ENCODE measurements at regions not wholly inside any gene's neighbourhood (a gene's known extent, or its start where the extent isn't known, plus 50 kb on each side); places are given as distances from the start of the nearest gene placed in this dataset.
"Not testable (repeated sequence)": the region's sequence is repeated elsewhere in the genome, so short reads cannot be mapped to it uniquely, and the experiment has no call there.

- CTCF ChIA-PET: interaction anchor here (0.6 to 2.5 kb wide), 2 partner anchors 33 to 1212 kb away, joined by 3 to 6 read pairs; no protein-coding TSS in a partner anchor
- ATAC-seq: no peak
- WGBS (ENCODE audit: insufficient coverage, insufficient replicate concordance, low lambda C conversion rate, missing lambda C conversion rate): 61% methylated on average over 1 of the region's 1 CpG
Observed at GRCh38 chr13:42445354-42445753, 128.6 kb upstream of the TNFSF11 start.

GRCh38 chr13:42446597-42446996 lies 127.4 kb upstream of the TNFSF11 start:
- H3K9ac ChIP-seq (ENCODE audit: control insufficient read depth, insufficient read depth, low read length); in situ Hi-C loops (cut with MboI); DNase-seq (ENCODE audit: low read depth, low spot score); intact Hi-C loops (cut with micrococcal nuclease; ENCODE audit: unreplicated experiment); H3K9me3 ChIP-seq (replicated peaks; ENCODE audit: control insufficient read depth, insufficient read depth, low read length); H3K79me2 ChIP-seq (ENCODE audit: control insufficient read depth, insufficient read depth, low read length); H3K27ac ChIP-seq (ENCODE audit: control insufficient read depth, insufficient read depth); H3K27me3 ChIP-seq (replicated peaks in 1 of 2; ENCODE audit: control insufficient read depth in 2 of 2, insufficient read depth in 2 of 2, low read length in 1 of 2); FAIRE-seq; H4K20me1 ChIP-seq (ENCODE audit: control insufficient read depth, insufficient read depth); H3K4me3 ChIP-seq; RAD21 ChIA-PET (ENCODE audit: unreplicated experiment); POLR2A ChIA-PET; H3K4me1 ChIP-seq (ENCODE audit: control insufficient read depth, insufficient read depth, low read length); H3K4me2 ChIP-seq (ENCODE audit: control insufficient read depth, insufficient read depth); H3K36me3 ChIP-seq (ENCODE audit: control insufficient read depth in 2 of 2, insufficient read depth in 2 of 2, low read length in 1 of 2); H2AFZ ChIP-seq (ENCODE audit: control insufficient read depth, low read depth, low read length); BruUV-seq (replicated peaks); ATAC-seq: not testable (repeated sequence)
- ChIA-PET SMC1A (ENCODE audit: uncharacterized antibody, unreplicated experiment) (interaction anchor here (3.4 kb wide), 1 partner anchor 8 kb away, joined by 15 read pairs; no protein-coding TSS in a partner anchor), CTCF (interaction anchor here (1.7 kb wide), 1 partner anchor 12 kb away, joined by 6 read pairs; no protein-coding TSS in a partner anchor)
- WGBS (ENCODE audit: insufficient coverage, insufficient replicate concordance, low lambda C conversion rate, missing lambda C conversion rate): 81% methylated on average over 5 of the region's 5 CpGs

More at GRCh38 chr13:42445354-42445753, 128.6 kb upstream of the TNFSF11 start:
- Histone ChIP-seq H3K79me2 (ENCODE audit: control insufficient read depth, insufficient read depth, low read length) (no peaks in the 10 kb centered on the region), H3K27ac (ENCODE audit: control insufficient read depth, insufficient read depth) (no peak overlapping the region), H3K27me3 (replicated peaks in 1 of 2; ENCODE audit: control insufficient read depth in 2 of 2, insufficient read depth in 2 of 2, low read length in 1 of 2) (no peaks in the 10 kb centered on the region), H3K36me3 (ENCODE audit: control insufficient read depth in 2 of 2, insufficient read depth in 2 of 2, low read length in 1 of 2) (no peaks in the 10 kb centered on the region; a peak in 1 of 4 replicates), H3K4me2 (ENCODE audit: control insufficient read depth, insufficient read depth) (no peak overlapping the region), H3K9ac (ENCODE audit: control insufficient read depth, insufficient read depth, low read length) (no peak overlapping the region), H3K4me1 (ENCODE audit: control insufficient read depth, insufficient read depth, low read length) (no peaks in the 10 kb centered on the region), H3K4me3 (no peak overlapping the region), H3K9me3 (replicated peaks; ENCODE audit: control insufficient read depth, insufficient read depth, low read length) (peaks cover 2% of the 10 kb centered on the region), H4K20me1 (ENCODE audit: control insufficient read depth, insufficient read depth) (no peaks in the 10 kb centered on the region), H2AFZ (ENCODE audit: control insufficient read depth, low read depth, low read length) (no peak overlapping the region)
- ChIA-PET SMC1A (ENCODE audit: uncharacterized antibody, unreplicated experiment) (interaction anchor here (0.8 to 3.4 kb wide), 5 partner anchors 9 to 87 kb away, joined by 3 to 15 read pairs (median 4); no protein-coding TSS in a partner anchor), POLR2A (interaction anchor here (0.6 kb wide), 1 partner anchor 14 kb away, joined by 3 read pairs; no protein-coding TSS in a partner anchor), RAD21 (ENCODE audit: unreplicated experiment) (no interaction called here)
- TF ChIP-seq CBX5 (IDR thresholded peaks at IDR 0.05; ENCODE audit: low read depth): peak; percentile 95; the same call in 1 of the 2 replicates
- TF ChIP-seq FOS (IDR thresholded peaks at IDR 0.05; ENCODE audit: borderline replicate concordance, extremely low read depth, insufficient read length): no peak
- TF ChIP-seq HSF1 (IDR thresholded peaks at IDR 0.05; ENCODE audit: low read depth, low read length): no peak
- TF ChIP-seq POLR2A (IDR thresholded peaks at IDR 0.05; ENCODE audit: low read depth, low read length): no peak
- intact Hi-C loops (cut with micrococcal nuclease; ENCODE audit: unreplicated experiment) (no loop called here), in situ Hi-C loops (cut with MboI) (no loop called here)
- FAIRE-seq (no peak), DNase-seq (ENCODE audit: low read depth, low spot score) (no peak)
- BruUV-seq (replicated peaks): no TSS peak
